OCI-LY3 (cell line): ENCODE measurements at regions not wholly inside any gene's neighbourhood (a gene's known extent, or its start where the extent isn't known, plus 50 kb on each side); places are given as distances from the start of the nearest gene placed in this dataset.

Experiments used
- CTCF ChIP-seq: fragments of 200-600, 300-600 bp; sonication (generic); IDR thresholded peaks from 2 replicates; pipeline ENCODE4 v1.5.1; 2014; ENCODE audit warnings: antibody characterized with exemption, low read length, low read depth
- EZH2phosphoT487 ChIP-seq: fragments of 200-600 bp; shearing (Covaris generic); IDR thresholded peaks from 2 replicates; pipeline ENCODE4 v1.6.1; 2018; ENCODE audit warnings: antibody characterized with exemption, mixed run types, low read depth

GRCh38 chr7:127513311-127513710, 72.1 kb downstream of the GCC1 start:
- TF ChIP-seq CTCF (no peak), EZH2phosphoT487 (no peak)
